ENCODE measurements at regions not wholly inside any gene's neighbourhood (a gene's known extent, or its start where the extent isn't known, plus 50 kb on each side); places are given as distances from the start of the nearest gene placed in this dataset.

GRCh38 chr20:6238421-6238820 is 115.6 kb upstream of the FERMT1 start:
- intact Hi-C loops (cut with DNase I; ENCODE audit: low total_unique reads), result no loop called here

GRCh38 chr20:6235510-6235909 is 112.7 kb upstream of the FERMT1 start:
- no peak for DNase-seq
- intact Hi-C loops (cut with DNase I; ENCODE audit: low total_unique reads), result no loop called here
- H3K4me3 ChIP-seq, result no peak overlapping the region
- no peaks in the 10 kb centered on the region for H3K36me3 ChIP-seq
- H3K9me3 ChIP-seq, result peaks cover 0 to 3% (median 0%) of the 10 kb centered on the region in 8 donors
- 71 to 89% (median 79%) methylated on average over 1 of the region's 1 CpG for WGBS, 5 donors
- no peaks in the 10 kb centered on the region for H3K27me3 ChIP-seq (replicated peaks in 1 of 7)
- H3K4me1 ChIP-seq, result no peaks in the 10 kb centered on the region
- TF ChIP-seq CTCF (IDR thresholded peaks at IDR 0.05 in 8 of 11, conservative IDR thresholded peaks at IDR 0.05 in 3 of 11) (no peak), POLR2AphosphoS5 (IDR thresholded peaks at IDR 0.05) (no peak), POLR2A (IDR thresholded peaks at IDR 0.05) (no peak)
- no peak overlapping the region for H3K27ac ChIP-seq

More at GRCh38 chr20:6238421-6238820, 115.6 kb upstream of the FERMT1 start:
- no peaks in the 10 kb centered on the region for H3K27me3 ChIP-seq (replicated peaks in 1 of 7)
- H3K36me3 ChIP-seq, result no peaks in the 10 kb centered on the region
- H3K4me3 ChIP-seq, result no peak overlapping the region
- H3K9me3 ChIP-seq, result no peaks in the 10 kb centered on the region
- no peak for DNase-seq
- H3K4me1 ChIP-seq, result no peaks in the 10 kb centered on the region
- TF ChIP-seq POLR2A (IDR thresholded peaks at IDR 0.05) (no peak), POLR2AphosphoS5 (IDR thresholded peaks at IDR 0.05) (no peak), CTCF (IDR thresholded peaks at IDR 0.05 in 8 of 11, conservative IDR thresholded peaks at IDR 0.05 in 3 of 11) (no peak)
- 61 to 67% (median 64%) methylated on average over 6 of the region's 6 CpGs for WGBS, 5 donors
- no peak overlapping the region for H3K27ac ChIP-seq

GRCh38 chr20:6232436-6232835 is 109.6 kb upstream of the FERMT1 start:
- H3K4me3 ChIP-seq, result no peak overlapping the region
- DNase-seq, result no peak
- H3K27ac ChIP-seq, result no peak overlapping the region
- no peaks in the 10 kb centered on the region for H3K4me1 ChIP-seq
- peaks cover 0 to 3% (median 0%) of the 10 kb centered on the region in 8 donors for H3K9me3 ChIP-seq
- no peak for TF ChIP-seq POLR2AphosphoS5 (IDR thresholded peaks at IDR 0.05)
- WGBS, 5 donors, result 80 to 89% (median 84%) methylated on average over 3 of the region's 3 CpGs
- no peaks in the 10 kb centered on the region for H3K27me3 ChIP-seq (replicated peaks in 1 of 7)
- intact Hi-C loops (cut with DNase I; ENCODE audit: low total_unique reads), result no loop called here
- H3K36me3 ChIP-seq, result no peaks in the 10 kb centered on the region

GRCh38 chr20:6231556-6231955 is 108.7 kb upstream of the FERMT1 start:
- Histone ChIP-seq H3K27me3 (replicated peaks in 1 of 7) (no peaks in the 10 kb centered on the region), H3K36me3 (no peaks in the 10 kb centered on the region), H3K4me3 (no peak overlapping the region), H3K4me1 (no peaks in the 10 kb centered on the region), H3K27ac (no peak overlapping the region), H3K9me3 (peaks cover 0 to 3% (median 0%) of the 10 kb centered on the region in 8 donors)
- no peak for DNase-seq
- WGBS, 5 donors, result 39 to 55% (median 44%) methylated on average over 2 of the region's 2 CpGs
- intact Hi-C loops (cut with DNase I; ENCODE audit: low total_unique reads), result no loop called here
- TF ChIP-seq POLR2AphosphoS5 (IDR thresholded peaks at IDR 0.05) (no peak), POLR2A (IDR thresholded peaks at IDR 0.05) (no peak), CTCF (IDR thresholded peaks at IDR 0.05 in 8 of 11, conservative IDR thresholded peaks at IDR 0.05 in 3 of 11) (no peak)

- Histone ChIP-seq H3K9me3 (peaks cover 0 to 14% (median 6%) of the 10 kb centered on the region in 8 donors), H3K27ac (no peak overlapping the region), H3K27me3 (replicated peaks in 1 of 7) (no peaks in the 10 kb centered on the region), H3K4me1 (no peaks in the 10 kb centered on the region), H3K4me3 (no peak overlapping the region), H3K36me3 (no peaks in the 10 kb centered on the region)
- intact Hi-C loops (cut with DNase I; ENCODE audit: low total_unique reads), result no loop called here
- 72 to 88% (median 78%) methylated on average over 2 of the region's 2 CpGs for WGBS, 5 donors
- DNase-seq, result no peak
- no peak for TF ChIP-seq POLR2A (IDR thresholded peaks at IDR 0.05)
- TF ChIP-seq POLR2AphosphoS5 (IDR thresholded peaks at IDR 0.05), result no peak
- no peak for TF ChIP-seq CTCF (IDR thresholded peaks at IDR 0.05 in 8 of 11, conservative IDR thresholded peaks at IDR 0.05 in 3 of 11)
Measured at GRCh38 chr20:6228302-6228843, 105.5 kb upstream of the FERMT1 start.

Data from spleen (tissue), 11 donors.